ENCODE measurements at regions not wholly inside any gene's neighbourhood (a gene's known extent, or its start where the extent isn't known, plus 50 kb on each side); places are given as distances from the start of the nearest gene placed in this dataset.

DNA sequence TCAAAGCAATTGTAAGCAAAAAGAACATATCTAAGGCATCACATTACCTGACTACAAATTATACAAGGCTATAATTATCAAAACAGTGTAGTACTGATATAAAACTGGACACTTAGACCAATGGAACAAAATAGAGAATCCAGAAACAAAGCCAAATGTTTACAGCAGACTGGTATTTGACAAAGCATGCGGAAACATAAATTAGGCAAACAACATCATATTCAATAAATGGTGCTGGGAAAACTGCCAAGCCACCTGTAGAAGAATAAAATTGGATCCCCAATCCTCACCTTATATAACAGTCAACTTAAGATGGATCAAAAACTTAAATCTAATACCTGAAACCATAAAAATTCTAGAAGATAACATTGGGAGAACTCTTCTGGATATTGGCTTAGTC, 240.8 kb upstream of the POM121L12 start (continued):
- TF ChIP-seq, protein P1, sequence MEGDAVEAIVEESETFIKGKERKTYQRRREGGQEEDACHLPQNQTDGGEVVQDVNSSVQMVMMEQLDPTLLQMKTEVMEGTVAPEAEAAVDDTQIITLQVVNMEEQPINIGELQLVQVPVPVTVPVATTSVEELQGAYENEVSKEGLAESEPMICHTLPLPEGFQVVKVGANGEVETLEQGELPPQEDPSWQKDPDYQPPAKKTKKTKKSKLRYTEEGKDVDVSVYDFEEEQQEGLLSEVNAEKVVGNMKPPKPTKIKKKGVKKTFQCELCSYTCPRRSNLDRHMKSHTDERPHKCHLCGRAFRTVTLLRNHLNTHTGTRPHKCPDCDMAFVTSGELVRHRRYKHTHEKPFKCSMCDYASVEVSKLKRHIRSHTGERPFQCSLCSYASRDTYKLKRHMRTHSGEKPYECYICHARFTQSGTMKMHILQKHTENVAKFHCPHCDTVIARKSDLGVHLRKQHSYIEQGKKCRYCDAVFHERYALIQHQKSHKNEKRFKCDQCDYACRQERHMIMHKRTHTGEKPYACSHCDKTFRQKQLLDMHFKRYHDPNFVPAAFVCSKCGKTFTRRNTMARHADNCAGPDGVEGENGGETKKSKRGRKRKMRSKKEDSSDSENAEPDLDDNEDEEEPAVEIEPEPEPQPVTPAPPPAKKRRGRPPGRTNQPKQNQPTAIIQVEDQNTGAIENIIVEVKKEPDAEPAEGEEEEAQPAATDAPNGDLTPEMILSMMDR (IDR thresholded peaks at IDR 0.05; ENCODE audit: control extremely low read depth in 1 of 3, insufficient read depth in 1 of 3, low read depth in 1 of 3, low read length in 3 of 3) = no peak
- TF ChIP-seq TBP (IDR thresholded peaks at IDR 0.05; ENCODE audit: low read depth, low read length) = no peak
- no peak for TF ChIP-seq SRF (IDR thresholded peaks at IDR 0.05; ENCODE audit: low read depth, low read length)
- no peak for TF ChIP-seq BCL11A (IDR thresholded peaks at IDR 0.05; ENCODE audit: low read depth in 2 of 2, low read length in 2 of 2)

Measured in H1 (cell line).